NCI-H1092 (cell line): ENCODE measurements at regions not wholly inside any gene's neighbourhood (a gene's known extent, or its start where the extent isn't known, plus 50 kb on each side); places are given as distances from the start of the nearest gene placed in this dataset.

Source experiments
- DNase-seq: peaks from one replicate; lab custom pipeline; 2025; lab: John Stamatoyannopoulos, UW

- DNase-seq, result no peak
Measured at GRCh38 chr5:167229751-167230150, 1061.7 kb upstream of the WWC1 start.

- DNase-seq, result no peak
Measured at GRCh38 chr5:167230414-167230813, 1061.0 kb upstream of the WWC1 start.

GRCh38 chr5:167232675-167233311, 1058.7 kb upstream of the WWC1 start:
- DNase-seq, result no peak

GRCh38 chr5:167233507-167234220, 1057.8 kb upstream of the WWC1 start:
- no peak for DNase-seq

- DNase-seq, result no peak
Measured at GRCh38 chr5:167241436-167242067, 1049.9 kb upstream of the WWC1 start.

- DNase-seq, result no peak
Measured at GRCh38 chr5:167242701-167243100, 1048.7 kb upstream of the WWC1 start.

- no peak for DNase-seq
Measured at GRCh38 chr5:167243463-167243862, 1048.0 kb upstream of the WWC1 start.

GRCh38 chr5:167244583-167244982, 1046.9 kb upstream of the WWC1 start:
- no peak for DNase-seq

GRCh38 chr5:167245868-167246267, 1045.6 kb upstream of the WWC1 start:
- DNase-seq, result no peak

- DNase-seq, result no peak
Measured at GRCh38 chr5:167247816-167248215, 1043.6 kb upstream of the WWC1 start.

GRCh38 chr5:167248257-167248656, 1043.2 kb upstream of the WWC1 start:
- no peak for DNase-seq

- DNase-seq, result no peak
Measured at GRCh38 chr5:167250996-167251395, 1040.4 kb upstream of the WWC1 start.

GRCh38 chr5:167254132-167254531, 1037.3 kb upstream of the WWC1 start:
- no peak for DNase-seq

- DNase-seq, result no peak
Measured at GRCh38 chr5:167255926-167256325, 1035.5 kb upstream of the WWC1 start.

- no peak for DNase-seq
Measured at GRCh38 chr5:167259806-167260205, 1031.6 kb upstream of the WWC1 start.

- DNase-seq, result no peak
Measured at GRCh38 chr5:167261309-167262100, 1029.9 kb upstream of the WWC1 start.

GRCh38 chr5:167263185-167263584, 1028.3 kb upstream of the WWC1 start:
- no peak for DNase-seq

GRCh38 chr5:167264348-167264747, 1027.1 kb upstream of the WWC1 start:
- no peak for DNase-seq

- no peak for DNase-seq
Measured at GRCh38 chr5:167268337-167268736, 1023.1 kb upstream of the WWC1 start.

- DNase-seq, result no peak
Measured at GRCh38 chr5:167269146-167269545, 1022.3 kb upstream of the WWC1 start.

GRCh38 chr5:167271081-167271480, 1020.4 kb upstream of the WWC1 start:
- no peak for DNase-seq

GRCh38 chr5:167271511-167271910, 1019.9 kb upstream of the WWC1 start:
- DNase-seq, result no peak

- no peak for DNase-seq
Measured at GRCh38 chr5:167280111-167280510, 1011.3 kb upstream of the WWC1 start.
